ENCODE measurements at regions not wholly inside any gene's neighbourhood (a gene's known extent, or its start where the extent isn't known, plus 50 kb on each side); places are given as distances from the start of the nearest gene placed in this dataset.

GRCh38 chr16:73389085-73389484, 341.2 kb upstream of the ZFHX3 start:
- no peak for FAIRE-seq
- DNase-seq (ENCODE audit: insufficient read length, low spot score): no peak

- no peak for FAIRE-seq
- DNase-seq (ENCODE audit: insufficient read length, low spot score): no peak
These were observed 340.1 kb upstream of the ZFHX3 start for GRCh38 chr16:73387979-73388378.

GRCh38 chr16:73385696-73386095, 337.8 kb upstream of the ZFHX3 start:
- DNase-seq (ENCODE audit: insufficient read length, low spot score) (no peak), FAIRE-seq (no peak)

- FAIRE-seq: no peak
- no peak for DNase-seq (ENCODE audit: insufficient read length, low spot score)
These were observed 336.7 kb upstream of the ZFHX3 start for GRCh38 chr16:73384506-73385089.

GRCh38 chr16:73383988-73384365, 336.0 kb upstream of the ZFHX3 start:
- no peak for FAIRE-seq

GRCh38 chr16:73383195-73383987, 335.5 kb upstream of the ZFHX3 start:
- FAIRE-seq (no peak), DNase-seq (ENCODE audit: insufficient read length, low spot score) (no peak)

More at GRCh38 chr16:73383988-73384365, 336.0 kb upstream of the ZFHX3 start:
- no peak for DNase-seq (ENCODE audit: insufficient read length, low spot score)

GRCh38 chr16:73378471-73378870, 330.5 kb upstream of the ZFHX3 start:
- FAIRE-seq: no peak
- DNase-seq (ENCODE audit: insufficient read length, low spot score): no peak

GRCh38 chr16:73371584-73372319, 323.8 kb upstream of the ZFHX3 start:
- DNase-seq (ENCODE audit: insufficient read length, low spot score): no peak
- FAIRE-seq: no peak

- DNase-seq (ENCODE audit: insufficient read length, low spot score) (no peak), FAIRE-seq (no peak)
These were observed 321.9 kb upstream of the ZFHX3 start for GRCh38 chr16:73369851-73370250.

- no peak for FAIRE-seq
- no peak for DNase-seq (ENCODE audit: insufficient read length, low spot score)
These were observed 320.8 kb upstream of the ZFHX3 start for GRCh38 chr16:73368715-73369114.

GRCh38 chr16:73365016-73365551, 317.2 kb upstream of the ZFHX3 start:
- DNase-seq (ENCODE audit: insufficient read length, low spot score) (no peak), FAIRE-seq (no peak)

GRCh38 chr16:73364413-73364812, 316.5 kb upstream of the ZFHX3 start:
- FAIRE-seq (no peak), DNase-seq (ENCODE audit: insufficient read length, low spot score) (no peak)

- no peak for DNase-seq (ENCODE audit: insufficient read length, low spot score)
- FAIRE-seq: no peak
These were observed 313.1 kb upstream of the ZFHX3 start for GRCh38 chr16:73361061-73361460.

GRCh38 chr16:73356401-73357079, 308.6 kb upstream of the ZFHX3 start:
- FAIRE-seq (no peak), DNase-seq (ENCODE audit: insufficient read length, low spot score) (no peak)

GRCh38 chr16:73355981-73356380, 308.1 kb upstream of the ZFHX3 start:
- DNase-seq (ENCODE audit: insufficient read length, low spot score) (no peak), FAIRE-seq (no peak)

GRCh38 chr16:73354434-73354833, 306.5 kb upstream of the ZFHX3 start:
- FAIRE-seq (peak; percentile 33), DNase-seq (ENCODE audit: insufficient read length, low spot score) (no peak)

GRCh38 chr16:73350707-73351452, 303.0 kb upstream of the ZFHX3 start:
- no peak for FAIRE-seq
- no peak for DNase-seq (ENCODE audit: insufficient read length, low spot score)

GRCh38 chr16:73347500-73348375, 299.8 kb upstream of the ZFHX3 start:
- DNase-seq (ENCODE audit: insufficient read length, low spot score): no peak
- peak; percentile 33 for FAIRE-seq

GRCh38 chr16:73339821-73340220, 291.9 kb upstream of the ZFHX3 start:
- FAIRE-seq (no peak), DNase-seq (ENCODE audit: insufficient read length, low spot score) (no peak)
